Esophagus squamous epithelium (tissue), 5 donors: ENCODE measurements at regions not wholly inside any gene's neighbourhood (a gene's known extent, or its start where the extent isn't known, plus 50 kb on each side); places are given as distances from the start of the nearest gene placed in this dataset.

Source experiments
- DNase-seq: peaks from one replicate; lab custom pipeline; 2025; lab: John Stamatoyannopoulos, UW
- H3K27ac ChIP-seq, 4 donors: fragments of 200-600 bp; sonication (generic); one replicate each; pipeline ENCODE4 v1.5.1; 2016 to 2019; ENCODE audit warnings: mild to moderate bottlenecking in 1 of 4
- H3K27me3 ChIP-seq, 4 donors: fragments of 200-600 bp; sonication (generic); 1 replicate in 3 of 4; 2 replicates in 1 of 4; pipeline versions ENCODE4 v1.5.1 to v1.6.0; 2017 to 2021; ENCODE audit warnings: antibody characterized with exemption in 1 of 4
- H3K36me3 ChIP-seq, 3 donors: fragments of 200-600 bp; sonication (generic); one replicate each; pipeline ENCODE4 v1.5.1; 2016 to 2019
- H3K4me1 ChIP-seq, 3 donors: fragments of 200-600 bp; sonication (generic); one replicate each; pipeline ENCODE4 v1.5.1; 2017 to 2019
- H3K4me3 ChIP-seq, 4 donors: fragments of 200-600 bp; sonication (generic); 1 replicate in 3 of 4; 2 replicates in 1 of 4; pipeline ENCODE4 v1.5.1; 2016 to 2019; ENCODE audit warnings: mild to moderate bottlenecking in 2 of 4, moderate library complexity in 1 of 4
- H3K9me3 ChIP-seq, 3 donors: fragments of 200-600 bp; sonication (generic); one replicate each; pipeline ENCODE4 v1.5.1; 2016 to 2019
- CTCF ChIP-seq, 6 experiments: fragments of 450-650 bp in 4 of 6; fragments of 200-600 bp in 2 of 6; sonication (generic) in 2 of 6; IDR thresholded peaks; one replicate each; pipeline ENCODE4 v1.5.1; 2016 to 2019; ENCODE audit warnings: antibody characterized with exemption in 6 of 6, mild to moderate bottlenecking in 4 of 6, moderate library complexity in 4 of 6
- POLR2A ChIP-seq, 4 donors: fragments of 450-650 bp; IDR thresholded peaks; one replicate each; pipeline ENCODE4 v1.6.1; 2017; ENCODE audit warnings: antibody characterized with exemption in 4 of 4, mild to moderate bottlenecking in 4 of 4, moderate library complexity in 3 of 4
- WGBS, 2 donors: methylation state at CpG; one replicate each; pipeline ENCODE4 v1.1.5; 2018; 5-methylcytosine and 5-hydroxymethylcytosine counted together
- intact Hi-C: fragments of 100-400 bp; cut with DNase I; formaldehyde crosslinking; loops from one replicate; pipeline ENCODE4 v1.15.0; 2022
- donor health status: DM: yes; HTN: yes; CAD: no.

GRCh38 chr16:52283584-52284375 is 263.2 kb downstream of the TOX3 start:
- DNase-seq = no peak
- H3K27me3 ChIP-seq = no peaks in the 10 kb centered on the region
- no peak overlapping the region for H3K4me3 ChIP-seq
- no peak overlapping the region for H3K27ac ChIP-seq
- WGBS, 2 donors = 54 to 60% methylated on average over 4 of the region's 4 CpGs
- H3K36me3 ChIP-seq = no peaks in the 10 kb centered on the region
- intact Hi-C loops = no loop called here
- no peaks in the 10 kb centered on the region for H3K9me3 ChIP-seq
- TF ChIP-seq CTCF (IDR thresholded peaks at IDR 0.05) (no peak), POLR2A (IDR thresholded peaks at IDR 0.05) (no peak)
- no peaks in the 10 kb centered on the region for H3K4me1 ChIP-seq

GRCh38 chr16:52283018-52283417 is 263.9 kb downstream of the TOX3 start:
- Histone ChIP-seq H3K4me1 (no peaks in the 10 kb centered on the region), H3K27me3 (no peaks in the 10 kb centered on the region), H3K36me3 (no peaks in the 10 kb centered on the region), H3K4me3 (no peak overlapping the region), H3K9me3 (no peaks in the 10 kb centered on the region), H3K27ac (no peak overlapping the region)
- intact Hi-C loops = no loop called here
- TF ChIP-seq CTCF (IDR thresholded peaks at IDR 0.05) (no peak), POLR2A (IDR thresholded peaks at IDR 0.05) (no peak)
- 60 to 73% methylated on average over 2 of the region's 2 CpGs for WGBS, 2 donors
- DNase-seq = no peak

- intact Hi-C loops = no loop called here
- Histone ChIP-seq H3K4me3 (no peak overlapping the region), H3K27ac (no peak overlapping the region), H3K27me3 (peaks cover 0 to under 1% (median 0%) of the 10 kb centered on the region in 4 donors), H3K9me3 (no peaks in the 10 kb centered on the region), H3K36me3 (no peaks in the 10 kb centered on the region), H3K4me1 (no peaks in the 10 kb centered on the region)
- TF ChIP-seq POLR2A (IDR thresholded peaks at IDR 0.05) = no peak
- no peak for TF ChIP-seq CTCF (IDR thresholded peaks at IDR 0.05)
- no CpG with 5 or more reads among the region's 1 CpG for WGBS, 2 donors
- no peak for DNase-seq
Measured at GRCh38 chr16:52280086-52280485, 266.9 kb downstream of the TOX3 start.

- peaks cover 0 to 5% (median 0%) of the 10 kb centered on the region in 4 donors for H3K27me3 ChIP-seq
- H3K4me3 ChIP-seq = no peak overlapping the region
- TF ChIP-seq POLR2A (IDR thresholded peaks at IDR 0.05) (no peak), CTCF (IDR thresholded peaks at IDR 0.05) (no peak)
- no peak overlapping the region for H3K27ac ChIP-seq
- H3K9me3 ChIP-seq = no peaks in the 10 kb centered on the region
- H3K4me1 ChIP-seq = no peaks in the 10 kb centered on the region
- no peaks in the 10 kb centered on the region for H3K36me3 ChIP-seq
- intact Hi-C loops = no loop called here
- no peak for DNase-seq
- 64 to 80% methylated on average over 4 of the region's 4 CpGs for WGBS, 2 donors
Measured at GRCh38 chr16:52271088-52271750, 275.7 kb downstream of the TOX3 start.

GRCh38 chr16:52265446-52265861 is 281.5 kb downstream of the TOX3 start:
- no peak overlapping the region for H3K4me3 ChIP-seq

More at GRCh38 chr16:52265446-52265861, 281.5 kb downstream of the TOX3 start:
- Histone ChIP-seq H3K9me3 (no peaks in the 10 kb centered on the region), H3K4me1 (no peaks in the 10 kb centered on the region), H3K27me3 (no peaks in the 10 kb centered on the region), H3K27ac (no peak overlapping the region), H3K36me3 (no peaks in the 10 kb centered on the region)
- 3 to 14% methylated on average over 3 of the region's 3 CpGs for WGBS, 2 donors
- no peak for DNase-seq
- TF ChIP-seq POLR2A (IDR thresholded peaks at IDR 0.05) = no peak
- TF ChIP-seq CTCF (IDR thresholded peaks at IDR 0.05) = no peak
- intact Hi-C loops = no loop called here
